COR-L47 (cell line): ENCODE measurements at regions not wholly inside any gene's neighbourhood (a gene's known extent, or its start where the extent isn't known, plus 50 kb on each side); places are given as distances from the start of the nearest gene placed in this dataset.
"Not testable (repeated sequence)": the region's sequence is repeated elsewhere in the genome, so short reads cannot be mapped to it uniquely, and the experiment has no call there.

ENCODE experiments used
- DNase-seq: peaks from one replicate; lab custom pipeline; 2025; lab: John Stamatoyannopoulos, UW

DNA sequence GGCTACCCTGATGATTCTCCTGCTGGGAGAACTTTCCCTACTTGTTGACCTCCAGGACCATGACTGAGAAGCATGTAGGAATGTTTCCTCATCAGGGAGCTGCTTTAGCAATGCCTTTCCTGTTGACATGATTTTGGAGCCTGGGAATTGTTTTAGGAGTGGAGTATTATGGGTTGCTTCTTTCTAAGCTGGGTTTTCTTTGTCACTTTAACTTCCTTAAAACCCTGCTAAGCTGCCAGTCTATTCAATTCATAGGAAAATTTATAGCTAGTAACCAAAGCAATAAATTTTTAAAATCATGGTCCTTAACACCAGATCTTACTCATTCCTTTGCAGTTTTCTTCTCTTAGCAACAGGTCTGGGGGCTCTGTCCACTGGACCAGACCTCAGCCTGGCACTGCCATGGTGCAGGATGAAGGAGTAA, 125.6 kb upstream of the TACR1 start:
- no peak for DNase-seq

GRCh38 chr2:75324141-75324540, 124.8 kb upstream of the TACR1 start:
- DNase-seq = no peak

DNA sequence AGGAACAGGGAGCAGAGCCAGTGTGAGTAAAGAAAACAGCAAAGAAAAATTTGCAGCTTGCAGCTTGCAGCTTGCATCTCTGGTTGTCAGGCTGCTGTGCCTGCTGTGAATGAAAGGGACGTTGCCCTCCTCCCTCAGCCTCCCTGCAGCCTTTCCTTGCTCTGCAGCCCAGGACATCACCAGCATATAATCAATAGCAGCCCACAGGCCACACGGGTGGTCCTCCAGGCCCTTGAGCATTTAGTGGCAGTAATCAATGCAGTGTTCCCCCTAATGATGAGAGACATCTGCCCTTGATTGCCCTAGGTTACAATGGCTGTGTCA, 122.2 kb upstream of the TACR1 start:
- DNase-seq = no peak

DNA sequence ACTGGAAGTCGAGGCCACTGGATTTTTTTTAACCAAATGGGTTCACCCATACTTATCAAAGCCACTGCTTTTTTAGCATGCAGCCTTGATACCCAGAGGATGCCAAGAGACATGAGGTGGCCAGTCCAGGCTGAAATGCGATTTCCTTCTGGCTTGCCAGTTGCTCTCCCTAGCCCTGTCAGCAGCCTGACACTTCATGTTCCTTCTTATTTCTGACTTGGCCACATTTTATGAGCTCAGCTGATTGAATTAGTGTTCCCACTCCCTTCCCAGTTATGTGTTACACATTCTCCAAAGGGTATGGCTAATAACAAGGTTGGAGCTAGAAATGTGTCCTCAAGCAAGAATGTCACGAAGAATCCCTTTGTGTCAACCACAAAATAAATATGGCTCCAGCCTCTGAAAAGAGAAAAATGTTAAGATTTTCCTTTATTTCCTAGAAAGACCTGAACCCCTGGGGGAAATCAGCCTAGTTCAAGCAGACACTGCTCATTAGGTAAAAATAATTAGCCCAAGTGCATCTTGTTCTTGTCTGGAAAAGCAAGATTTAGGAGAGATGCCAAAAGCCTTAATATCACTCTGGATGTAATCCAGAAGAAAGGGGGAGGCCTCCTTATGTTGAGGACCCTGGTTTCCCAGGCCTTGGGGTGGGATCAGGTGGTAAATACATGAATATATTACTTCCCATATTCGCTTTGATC, 121.7 kb upstream of the TACR1 start:
- no peak for DNase-seq

- DNase-seq = no peak
Observed at GRCh38 chr2:75319951-75320350, 120.6 kb upstream of the TACR1 start.

DNA sequence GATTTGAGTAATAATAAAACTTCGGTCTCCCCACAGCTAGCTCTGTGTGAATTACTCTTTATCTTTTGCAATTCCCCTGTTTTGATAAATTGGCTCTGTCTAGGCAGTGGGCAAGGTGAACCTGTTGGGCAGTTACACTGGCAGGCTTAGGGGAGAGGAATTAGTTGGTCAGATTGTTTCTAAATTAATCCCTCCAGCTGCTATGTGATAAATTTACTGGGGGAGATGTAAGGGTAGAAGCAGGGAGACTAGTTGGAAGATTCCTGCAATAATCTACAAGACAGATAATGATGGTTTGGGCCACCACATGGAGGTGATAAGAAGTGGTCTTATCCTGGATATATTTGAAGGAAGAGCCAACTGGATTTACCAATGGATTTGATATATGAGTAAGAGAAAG, 118.5 kb upstream of the TACR1 start:
- DNase-seq = no peak

DNA sequence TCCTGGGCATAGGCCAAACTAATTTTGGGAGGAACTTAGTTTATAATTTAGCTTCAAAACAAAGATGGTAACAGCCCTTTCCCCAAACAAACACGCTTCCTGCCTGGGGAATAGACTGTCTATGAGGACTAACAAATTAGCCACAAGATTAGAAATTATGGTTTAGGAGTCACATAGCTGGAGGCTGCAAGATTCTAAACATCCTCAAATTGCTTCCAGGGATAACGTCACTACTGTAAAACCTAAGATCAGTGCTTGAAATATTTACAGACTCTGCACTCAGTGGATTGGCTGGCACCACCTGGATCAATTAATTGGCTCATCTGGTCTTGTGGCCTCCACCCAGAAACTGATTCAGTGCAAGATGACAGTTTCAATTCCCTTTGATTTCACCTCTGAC, 118.0 kb upstream of the TACR1 start:
- DNase-seq = no peak

GRCh38 chr2:75315436-75315835, 116.1 kb upstream of the TACR1 start:
- DNase-seq = no peak

DNA sequence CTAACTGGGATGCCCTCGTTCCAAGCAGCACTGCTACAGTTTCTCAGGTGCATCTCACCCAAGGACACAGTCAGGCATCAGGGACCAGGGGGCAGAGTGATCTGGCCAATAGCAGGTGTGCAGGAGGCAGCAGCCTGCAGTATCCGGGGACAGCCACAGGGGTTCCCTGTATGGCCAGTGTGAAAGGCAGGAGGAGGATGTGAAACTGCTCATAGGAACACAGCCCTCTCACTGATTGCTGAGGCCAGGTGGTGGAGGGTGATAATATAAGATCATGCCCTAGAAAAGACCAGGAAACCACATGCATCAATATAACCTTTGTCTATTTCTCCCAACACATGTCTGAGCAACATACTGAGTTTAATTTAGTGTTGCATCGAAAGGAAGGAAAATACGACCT, 112.7 kb upstream of the TACR1 start:
- DNase-seq = no peak

GRCh38 chr2:75311521-75311920, 112.2 kb upstream of the TACR1 start:
- DNase-seq = no peak

GRCh38 chr2:75310876-75311275, 111.6 kb upstream of the TACR1 start:
- no peak for DNase-seq

- no peak for DNase-seq
Observed at GRCh38 chr2:75309596-75310463, 110.5 kb upstream of the TACR1 start.

DNA sequence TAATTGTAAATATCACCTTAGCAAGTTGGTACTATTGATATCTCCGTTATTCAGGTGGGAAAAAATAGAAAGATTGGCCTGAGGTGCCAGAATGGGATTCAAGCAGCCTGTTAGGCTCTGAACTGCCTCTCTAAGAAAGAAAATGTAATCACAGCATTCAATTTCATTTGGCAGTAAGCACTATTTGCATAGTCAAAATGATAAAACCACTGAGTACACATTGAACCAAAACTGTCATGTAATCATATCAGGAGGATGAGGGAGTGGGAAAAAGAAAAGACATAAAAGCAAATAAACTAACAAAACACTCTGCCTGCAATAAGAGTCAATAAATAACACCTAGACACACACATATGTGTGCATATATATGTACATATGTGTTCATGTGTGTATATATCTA, 103.9 kb upstream of the TACR1 start:
- DNase-seq = no peak

GRCh38 chr2:75294362-75294761, 95.0 kb upstream of the TACR1 start:
- DNase-seq = no peak

- no peak for DNase-seq
Observed at GRCh38 chr2:75292826-75293225, 93.5 kb upstream of the TACR1 start.

DNA sequence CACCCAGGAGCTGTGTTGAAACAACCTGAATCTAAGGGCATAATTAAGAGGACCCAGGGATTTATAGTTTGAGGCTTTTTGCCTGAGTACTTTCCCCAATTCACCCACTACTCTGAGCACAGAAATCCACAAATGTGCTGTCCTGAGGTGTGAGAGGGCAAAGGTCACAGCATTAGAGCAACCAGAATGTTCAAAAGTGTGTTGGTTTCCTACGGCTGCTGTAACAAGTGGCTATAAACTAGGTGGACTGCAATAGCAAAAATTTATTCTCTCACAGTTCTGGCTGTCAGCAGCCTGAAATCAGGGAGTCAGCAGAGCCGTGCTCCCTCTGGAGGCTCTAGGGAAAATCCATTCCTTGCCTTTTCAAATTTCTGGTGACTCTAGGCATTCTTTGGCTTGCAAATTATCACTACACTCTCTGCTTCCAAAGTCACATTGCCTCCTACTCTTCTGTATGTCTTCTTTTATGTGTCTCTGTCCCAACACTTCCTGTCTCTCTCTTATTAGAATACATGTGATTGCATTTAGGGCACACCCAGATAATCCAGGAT, 91.4 kb upstream of the TACR1 start:
- no peak for DNase-seq

- DNase-seq = no peak
Observed at GRCh38 chr2:75289771-75290170, 90.5 kb upstream of the TACR1 start.

GRCh38 chr2:75289178-75289577, 89.9 kb upstream of the TACR1 start:
- not testable (repeated sequence) for DNase-seq

- no peak for DNase-seq
Observed at GRCh38 chr2:75288760-75289159, 89.4 kb upstream of the TACR1 start.

- no peak for DNase-seq
Observed at GRCh38 chr2:75287624-75288316, 88.5 kb upstream of the TACR1 start.

DNA sequence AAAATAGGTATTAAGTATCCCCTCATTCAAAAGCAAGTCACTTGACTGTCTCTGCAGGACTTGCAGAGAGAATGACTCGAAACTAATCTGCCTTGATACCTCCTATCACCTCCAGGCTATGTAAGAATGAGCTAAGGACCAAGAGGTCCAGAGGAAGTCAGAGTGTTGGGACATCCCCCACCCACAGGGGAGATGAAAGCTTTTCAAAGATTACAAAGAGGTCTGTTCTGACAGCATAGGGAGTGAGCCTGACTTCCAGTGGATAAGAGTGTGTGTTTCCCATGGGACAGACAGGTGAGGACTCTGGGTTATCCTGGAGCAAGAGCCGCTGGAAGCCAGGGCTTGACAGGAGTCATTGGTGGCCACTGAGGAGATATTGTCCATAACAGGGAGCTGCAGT, 85.0 kb upstream of the TACR1 start:
- no peak for DNase-seq

DNA sequence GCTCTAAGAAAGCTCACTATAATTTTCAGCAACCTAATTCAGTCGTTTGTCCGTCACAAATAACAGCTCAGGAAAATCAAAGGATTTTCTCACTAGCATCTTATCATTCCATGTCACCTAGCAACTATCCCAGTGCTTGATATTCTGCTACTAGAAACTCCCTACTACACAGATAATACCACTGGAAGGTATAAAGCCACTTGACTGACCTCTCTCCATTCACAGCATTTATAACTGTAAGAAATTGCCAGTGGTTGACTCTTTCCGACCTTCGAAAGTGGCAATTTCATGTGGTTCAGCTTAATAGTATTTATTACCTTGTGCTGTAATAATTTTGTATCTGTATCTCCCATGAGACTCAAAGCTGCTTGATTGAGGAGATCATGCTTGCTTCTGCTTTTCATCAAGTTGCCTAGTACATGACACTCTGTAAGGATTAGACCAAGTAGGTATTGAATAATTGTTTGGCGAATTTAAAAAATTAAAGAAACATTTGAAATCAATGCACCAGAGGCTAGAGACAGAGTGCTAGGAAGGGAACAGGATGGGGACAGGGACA, 79.6 kb upstream of the TACR1 start:
- DNase-seq = no peak
